ENCODE measurements at regions not wholly inside any gene's neighbourhood (a gene's known extent, or its start where the extent isn't known, plus 50 kb on each side); places are given as distances from the start of the nearest gene placed in this dataset.
A peak's percentile ranks its signal among the peaks of the same experiment; 100 is the strongest.
"Not testable (repeated sequence)": the region's sequence is repeated elsewhere in the genome, so short reads cannot be mapped to it uniquely, and the experiment has no call there.

DNA sequence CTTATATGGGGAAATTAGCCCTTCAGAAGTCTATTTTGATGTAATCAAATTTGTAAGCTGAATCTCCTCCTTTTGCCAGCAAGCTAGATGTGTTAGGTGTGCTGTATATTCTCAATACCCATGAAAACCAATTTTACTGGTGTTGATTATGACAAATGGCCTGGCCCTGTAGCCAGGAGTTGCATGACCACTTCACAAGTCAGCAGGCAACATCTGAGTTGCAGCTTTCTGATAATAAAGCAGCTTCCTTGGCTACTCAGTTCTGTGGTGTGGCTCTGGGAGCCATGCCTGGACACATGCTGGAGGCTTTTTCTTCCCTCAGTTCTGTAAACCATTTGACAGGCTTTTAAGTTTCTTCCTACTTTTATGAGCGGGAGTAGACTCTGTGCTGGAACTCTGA is 154.1 kb upstream of the CXCL13 start:
- no peak for DNase-seq

GRCh38 chr4:77452117-77452516 is 153.5 kb upstream of the CXCL13 start:
- not testable (repeated sequence) for DNase-seq

- DNase-seq = no peak
Measured at GRCh38 chr4:77453911-77454310, 151.7 kb upstream of the CXCL13 start.

DNA sequence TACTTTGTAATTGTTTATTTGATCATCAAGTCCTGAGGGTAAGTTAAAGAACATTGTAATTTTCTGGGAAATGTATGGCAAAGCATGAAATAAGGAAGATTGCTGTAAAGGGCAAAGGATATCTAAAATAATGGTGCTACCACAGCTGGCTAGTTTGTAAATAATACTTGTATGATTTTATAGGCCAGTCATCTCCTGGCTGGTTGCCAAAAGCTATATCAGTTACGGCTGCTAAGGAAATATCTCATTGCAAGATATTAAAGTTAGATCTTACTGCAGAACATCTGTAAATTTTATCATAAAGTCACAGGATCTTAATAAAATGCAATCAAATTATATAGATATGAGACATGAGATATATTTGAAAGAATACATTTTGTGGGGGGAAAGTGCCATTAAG is 150.8 kb upstream of the CXCL13 start:
- DNase-seq = no peak

DNA sequence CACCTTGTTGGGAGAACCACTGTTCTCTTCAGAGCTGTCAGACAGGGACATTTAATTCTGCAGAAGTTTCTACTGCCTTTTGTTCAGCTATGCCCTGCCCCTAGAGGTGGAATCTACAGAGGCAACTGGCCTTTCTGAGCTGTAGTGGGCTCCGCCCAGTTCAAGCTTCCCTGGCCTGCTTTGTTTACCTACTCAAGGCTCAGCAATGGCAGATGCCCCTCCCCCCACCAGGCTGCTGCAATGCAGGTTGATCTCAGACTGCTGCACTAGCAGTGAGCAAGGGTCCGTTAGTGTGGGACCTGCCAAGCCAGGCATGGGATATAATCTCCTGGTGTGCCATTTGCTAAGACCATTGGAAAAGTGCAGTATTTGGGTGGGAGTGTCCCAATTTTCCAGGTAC is 141.5 kb upstream of the CXCL13 start:
- not testable (repeated sequence) for DNase-seq

- DNase-seq = no peak
Measured at GRCh38 chr4:77465271-77465670, 140.3 kb upstream of the CXCL13 start.

- DNase-seq = no peak
Measured at GRCh38 chr4:77466430-77466829, 139.2 kb upstream of the CXCL13 start.

DNA sequence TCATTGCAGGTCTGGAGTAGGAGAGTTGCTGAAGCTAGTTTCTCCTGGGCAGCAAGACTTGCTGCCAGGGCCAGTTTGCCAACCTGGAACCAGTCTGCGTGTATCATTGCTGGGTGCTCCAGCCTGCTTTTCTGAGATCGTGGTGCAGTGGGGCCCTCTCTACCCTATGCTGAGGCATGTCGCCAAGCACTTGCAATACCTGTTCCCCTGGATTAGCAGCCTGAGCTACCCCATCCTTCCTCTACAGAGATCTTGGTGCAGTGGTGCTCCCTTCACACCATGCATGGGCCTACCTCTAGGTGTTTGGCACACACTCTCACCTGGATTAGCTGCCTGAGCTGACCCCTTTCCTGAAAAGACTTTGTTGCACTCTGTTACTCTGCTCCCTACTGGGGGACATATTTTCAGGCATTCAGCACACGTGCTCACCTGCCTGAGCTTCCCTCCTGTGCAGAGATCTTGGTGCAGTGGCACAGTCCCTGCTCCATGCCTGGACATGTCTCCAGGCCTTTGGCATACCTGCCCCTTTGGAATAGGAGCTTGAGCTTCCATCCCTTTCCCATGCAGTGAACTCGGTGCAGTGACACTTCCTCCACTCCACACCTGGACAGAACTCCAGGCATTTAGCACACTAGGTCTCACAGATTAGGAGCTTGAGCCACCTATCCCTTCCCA is 133.7 kb upstream of the CXCL13 start:
- no peak for DNase-seq

DNA sequence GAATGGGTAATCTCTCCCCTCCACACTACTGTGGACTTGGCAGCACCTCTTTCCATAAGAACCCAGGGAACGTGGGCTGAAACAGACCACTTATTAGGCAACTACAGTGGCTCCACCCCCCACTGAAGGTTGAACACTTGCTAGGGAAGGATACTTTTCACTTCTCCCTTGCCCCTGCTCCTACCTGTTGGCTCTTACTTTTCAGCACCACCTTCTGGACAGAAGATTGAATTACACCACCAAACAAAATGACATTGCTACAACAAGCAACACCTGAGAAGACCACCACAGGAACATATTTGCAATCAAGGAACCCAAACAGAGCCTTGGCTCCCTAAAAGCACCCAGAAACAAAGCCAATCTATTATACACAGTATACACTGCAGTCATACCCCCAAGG is 132.1 kb upstream of the CXCL13 start:
- DNase-seq = no peak

- DNase-seq = no peak
Measured at GRCh38 chr4:77481856-77482255, 123.8 kb upstream of the CXCL13 start.

GRCh38 chr4:77488882-77489281 is 116.7 kb upstream of the CXCL13 start:
- no peak for DNase-seq

GRCh38 chr4:77493120-77493752 is 112.4 kb upstream of the CXCL13 start:
- no peak for DNase-seq

DNA sequence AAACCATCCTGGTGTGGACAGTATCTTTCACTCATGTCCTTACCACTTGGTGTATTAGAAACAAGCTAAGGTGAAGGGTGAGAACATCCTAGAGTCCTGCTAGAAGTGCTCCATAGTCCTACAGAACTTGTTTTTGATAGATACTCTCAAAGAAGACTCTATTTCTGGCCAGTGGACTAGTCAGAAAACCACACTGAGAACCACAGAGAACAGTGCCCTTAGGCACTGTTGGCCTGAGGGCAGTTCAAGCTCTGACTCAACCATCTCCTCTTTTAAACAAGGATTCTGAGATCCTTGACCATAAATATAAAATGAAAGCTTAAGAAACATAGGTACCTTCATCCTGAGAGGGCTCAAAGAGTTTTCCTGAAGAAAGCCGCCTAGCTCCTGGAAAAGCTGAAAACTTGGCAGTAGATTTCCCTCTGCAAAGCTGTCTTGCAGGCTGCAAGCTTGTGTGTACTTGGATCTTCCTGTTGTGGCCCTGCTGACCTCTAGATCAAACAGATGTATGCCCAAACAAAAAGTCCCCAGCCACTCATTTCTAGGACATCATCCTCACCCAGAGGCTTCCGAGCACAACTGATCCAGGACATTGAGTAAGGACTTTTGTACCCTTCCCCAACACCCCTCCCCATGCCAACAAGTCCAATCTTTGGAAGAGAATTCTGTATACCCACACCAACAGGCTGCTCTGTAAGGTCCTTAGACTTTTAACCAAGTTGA is 111.6 kb upstream of the CXCL13 start:
- no peak for DNase-seq

- DNase-seq = no peak
Measured at GRCh38 chr4:77496457-77496856, 109.2 kb upstream of the CXCL13 start.

DNA sequence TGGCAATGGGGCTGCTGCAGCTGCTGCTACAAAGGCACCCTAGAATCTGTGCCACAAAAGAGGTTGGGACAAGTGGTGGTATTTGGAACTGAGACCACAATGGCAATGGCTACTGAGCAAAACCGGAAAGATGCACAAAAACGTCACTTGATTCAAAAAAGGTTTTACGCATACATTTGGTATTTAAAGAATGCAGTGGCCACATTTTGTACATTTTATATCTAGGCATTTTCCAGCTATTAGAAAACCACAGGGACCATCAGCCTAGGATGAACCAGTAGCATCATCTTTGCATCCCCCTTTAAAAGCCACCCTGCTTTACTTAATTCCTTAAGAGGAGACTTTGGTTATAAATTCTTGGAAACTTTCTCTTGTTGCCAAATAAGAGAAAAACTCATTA is 104.8 kb upstream of the CXCL13 start:
- DNase-seq = no peak

- no peak for DNase-seq
Measured at GRCh38 chr4:77501240-77501639, 104.4 kb upstream of the CXCL13 start.

GRCh38 chr4:77501851-77502250 is 103.8 kb upstream of the CXCL13 start:
- no peak for DNase-seq

DNA sequence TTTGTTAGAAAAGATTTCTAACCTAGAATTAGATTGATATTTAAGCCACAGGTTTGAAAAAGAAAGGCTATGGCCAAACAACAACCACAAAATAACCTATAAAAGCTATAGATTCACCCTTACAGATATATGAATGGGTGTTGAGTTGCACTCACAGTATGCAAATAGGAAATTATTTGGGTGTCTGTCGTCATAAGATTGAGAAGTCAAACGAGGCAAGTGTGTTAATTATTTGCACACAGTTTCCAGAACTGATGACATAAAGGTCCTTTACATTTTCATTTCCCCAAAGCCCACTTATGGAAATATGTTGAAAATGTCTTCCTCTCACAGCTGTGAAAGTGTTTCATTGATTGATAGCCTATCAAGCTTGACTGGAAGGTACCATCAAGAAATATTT is 101.2 kb upstream of the CXCL13 start:
- DNase-seq = no peak

DNA sequence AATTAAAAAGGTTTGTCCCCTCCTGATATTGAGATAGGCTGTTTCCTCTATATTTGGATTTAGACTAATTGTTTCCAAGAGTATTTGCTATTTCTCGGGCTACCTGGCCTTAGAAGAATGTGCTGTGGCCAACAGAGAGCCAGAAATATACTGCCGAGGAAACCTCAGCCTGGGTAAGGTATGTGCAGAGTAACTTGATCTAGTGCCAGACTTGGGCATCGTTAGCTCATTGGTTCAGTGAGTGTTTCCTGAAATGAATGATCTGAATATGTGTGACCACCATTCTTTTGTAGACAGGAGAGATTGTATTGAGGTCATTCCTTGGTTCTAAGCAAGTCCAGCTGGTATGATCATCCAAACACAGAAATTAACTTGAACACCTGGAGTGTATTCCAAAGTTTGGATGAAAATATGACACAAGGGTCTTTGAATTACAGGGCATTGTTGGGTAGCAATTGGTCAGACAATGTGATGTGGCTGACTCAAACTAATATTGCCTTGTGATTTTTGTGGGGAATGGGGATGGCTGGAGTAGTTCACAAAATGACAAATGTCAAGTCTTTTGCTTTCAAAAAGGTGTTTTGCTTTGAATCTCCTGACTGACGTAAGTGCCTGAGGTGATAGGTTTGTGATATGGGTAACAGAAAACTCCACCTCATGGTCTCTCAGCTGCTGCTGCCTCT is 100.2 kb upstream of the CXCL13 start:
- DNase-seq = no peak

GRCh38 chr4:77505958-77506319 is 99.7 kb upstream of the CXCL13 start:
- no peak for DNase-seq

DNA sequence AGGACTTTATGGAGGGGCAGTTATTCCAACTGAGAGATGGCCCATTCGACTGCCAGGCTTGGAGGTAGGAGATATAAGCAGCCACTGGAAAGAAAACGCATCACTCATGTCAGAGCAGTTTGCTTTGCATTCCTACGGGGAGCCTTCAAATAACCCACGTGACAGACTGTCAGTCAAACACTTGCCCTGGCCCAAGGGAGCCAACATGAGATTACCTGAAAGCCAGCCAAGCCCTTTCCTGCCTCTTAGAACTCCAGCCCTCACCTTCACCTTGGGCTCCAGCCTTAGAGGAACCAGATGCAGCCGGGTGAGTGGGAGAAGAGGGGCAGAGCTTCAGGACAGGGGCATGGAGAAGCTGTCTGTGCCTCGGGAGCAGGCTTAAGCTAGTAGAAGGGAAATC is 95.3 kb upstream of the CXCL13 start:
- DNase-seq = no peak

DNA sequence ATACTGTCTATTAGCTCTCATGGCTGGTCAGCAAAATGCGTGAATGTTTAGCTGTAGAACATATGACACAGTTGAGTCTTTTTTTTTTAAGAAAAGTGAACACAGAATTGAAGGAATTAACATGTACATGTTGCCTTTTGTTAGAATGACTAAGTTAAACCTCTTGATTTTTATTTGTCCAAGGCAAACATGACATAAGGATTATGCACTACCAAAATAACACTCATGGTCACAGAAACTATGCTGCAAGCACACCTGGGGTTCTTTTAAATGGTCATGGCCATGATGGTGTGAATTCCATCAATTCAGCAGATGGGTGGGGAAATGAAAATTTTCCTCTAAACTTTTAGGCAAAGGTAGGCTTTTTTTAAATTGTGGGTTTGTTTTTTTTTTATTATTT is 80.1 kb upstream of the CXCL13 start:
- DNase-seq = no peak

DNA sequence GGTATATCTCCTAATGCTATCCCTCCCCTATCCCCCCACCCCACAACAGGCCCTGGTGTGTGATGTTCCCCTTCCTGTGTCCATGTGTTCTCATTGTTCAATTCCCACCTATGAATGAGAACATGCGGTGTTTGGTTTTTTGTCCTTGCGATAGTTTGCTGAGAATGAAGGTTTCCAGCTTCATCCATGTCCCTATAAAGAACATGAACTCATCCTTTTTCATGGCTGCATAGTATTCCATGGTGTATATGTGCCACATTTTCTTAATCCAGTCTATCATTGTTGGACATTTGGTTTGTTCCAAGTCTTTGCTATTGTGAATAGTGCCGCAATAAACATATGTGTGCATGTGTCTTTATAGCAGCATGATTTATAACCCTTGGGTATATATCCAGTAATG is 77.7 kb upstream of the CXCL13 start:
- not testable (repeated sequence) for DNase-seq

- DNase-seq = peak; percentile 1
Measured at GRCh38 chr4:77538144-77538543, 67.5 kb upstream of the CXCL13 start.

Data from DMS79 treated with DMSO at 0.1 percent for 48 hours (cell line).